GM12878 (cell line): ENCODE measurements at regions not wholly inside any gene's neighbourhood (a gene's known extent, or its start where the extent isn't known, plus 50 kb on each side); places are given as distances from the start of the nearest gene placed in this dataset.

Source experiments
- ATAC-seq: fragments of 200-7000 bp; cut with Tn5 transposase; 3 replicates; pipeline ENCODE4 v1.9.1; 2020; ENCODE audit warnings: mild to moderate bottlenecking, moderate library complexity
- BruUV-seq: library from RNA; stranded (reverse); fragments of 400-500 nt; replicated peaks from 2 replicates; lab custom pipeline; 2021; lab: Mats Ljungman, UMichigan
- CTCF ChIA-PET: fragments of 300-600 bp; sonication (Branson Sonifier 250); formaldehyde crosslinking; extraction: SDS; loops from one replicate; lab custom pipeline; 2021; ENCODE audit warnings: inconsistent platforms; lab: Yijun Ruan, JAX
- POLR2A ChIA-PET: fragments of 350-600 bp; formaldehyde crosslinking; extraction: SDS; loops from one replicate; lab custom pipeline; 2021; ENCODE audit warnings: inconsistent platforms; lab: Charles Lee
- RAD21 ChIA-PET: fragments of 300-600 bp; sonication (Branson Sonifier 250); formaldehyde crosslinking; loops from one replicate; lab custom pipeline; 2023; ENCODE audit warnings: antibody characterized with exemption; ENCODE audit not compliant: unreplicated experiment; lab: Charles Lee
- SMC1A ChIA-PET: fragments of 300-600 bp; sonication (Branson Sonifier 250); formaldehyde crosslinking; loops from one replicate; lab custom pipeline; 2023; ENCODE audit not compliant: unreplicated experiment, uncharacterized antibody; lab: Charles Lee
- DNase-seq: peaks from one replicate; pipeline ENCODE4 v3.0.0-alpha.2; 2011; ENCODE audit warnings: low read depth, low spot score
- FAIRE-seq: peaks from 3 replicates; lab custom pipeline; 2011; peaks lifted over from hg19 to GRCh38; lab: Jason Lieb, UNC
- H2AFZ ChIP-seq: 2 replicates; pipeline ENCODE4 v1.6.0; 2011; ENCODE audit warnings: low read depth, low read length, control low read depth; ENCODE audit not compliant: control insufficient read depth
- H3K27ac ChIP-seq: 2 replicates; pipeline ENCODE4 v1.5.1; 2011; ENCODE audit warnings: control low read depth; ENCODE audit not compliant: control insufficient read depth, insufficient read depth
- H3K27me3 ChIP-seq, 2 experiments: replicated peaks in 1 of 2; 2 replicates each; pipeline versions ENCODE4 v1.6.0 to v1.6.1; 2011; ENCODE audit warnings: low read length in 1 of 2; ENCODE audit not compliant: control insufficient read depth in 2 of 2, insufficient read depth in 2 of 2
- H3K36me3 ChIP-seq, 2 experiments: 2 replicates each; pipeline ENCODE4 v1.5.1; 2011; ENCODE audit warnings: low read length in 1 of 2; ENCODE audit not compliant: control insufficient read depth in 2 of 2, insufficient read depth in 2 of 2
- H3K4me1 ChIP-seq: 2 replicates; pipeline ENCODE4 v1.6.1; 2011; ENCODE audit warnings: mild to moderate bottlenecking, low read length, moderate library complexity, mixed read lengths; ENCODE audit not compliant: control insufficient read depth, insufficient read depth
- H3K4me2 ChIP-seq: 2 replicates; pipeline ENCODE4 v1.6.0; 2011; ENCODE audit warnings: control low read depth; ENCODE audit not compliant: control insufficient read depth, insufficient read depth
- H3K4me3 ChIP-seq: fragments of 200-600 bp; sonication (generic); 2 replicates; pipeline ENCODE4 v1.5.1; 2016
- H3K79me2 ChIP-seq: 2 replicates; pipeline ENCODE4 v1.6.0; 2011; ENCODE audit warnings: low read length; ENCODE audit not compliant: control insufficient read depth, insufficient read depth
- H3K9ac ChIP-seq: 2 replicates; pipeline ENCODE4 v1.8.0; 2011; ENCODE audit warnings: low read length, control low read depth, mixed read lengths; ENCODE audit not compliant: control insufficient read depth, insufficient read depth
- H3K9me3 ChIP-seq: replicated peaks from 3 replicates; pipeline ENCODE4 v1.5.1; 2011; ENCODE audit warnings: mild to moderate bottlenecking, low read length; ENCODE audit not compliant: control insufficient read depth, insufficient read depth
- H4K20me1 ChIP-seq: 2 replicates; pipeline ENCODE4 v1.6.0; 2011; ENCODE audit not compliant: control insufficient read depth, insufficient read depth
- CREB1 ChIP-seq: IDR thresholded peaks from 2 replicates; pipeline ENCODE4 v1.6.1; 2012; ENCODE audit warnings: low read depth, mild to moderate bottlenecking, inconsistent platforms
- SRF ChIP-seq, 2 experiments: IDR thresholded peaks; 2 replicates each; pipeline ENCODE4 v1.6.1; 2011; ENCODE audit warnings: low read depth in 2 of 2, low read length in 2 of 2, mild to moderate bottlenecking in 1 of 2, moderate library complexity in 1 of 2
- WRNIP1 ChIP-seq: IDR thresholded peaks from 2 replicates; pipeline ENCODE4 v1.6.1; 2011; ENCODE audit warnings: low read depth, low read length, improper control_type of control experiment, borderline replicate concordance
- ZNF217 ChIP-seq: fragments of 450-650 bp; IDR thresholded peaks from 2 replicates; pipeline ENCODE4 v1.6.1; 2017; ENCODE audit warnings: antibody characterized with exemption, mild to moderate bottlenecking
- WGBS: methylation state at CpG from one replicate; pipeline ENCODE4 v1.1.6; 2016; ENCODE audit warnings: low lambda C conversion rate; ENCODE audit not compliant: insufficient replicate concordance, insufficient coverage; ENCODE audit errors: missing lambda C conversion rate; 5-methylcytosine and 5-hydroxymethylcytosine counted together
- in situ Hi-C: fragments of 300-500 bp; cut with MboI; formaldehyde crosslinking; loops from 9 replicates; pipeline ENCODE4 v1.14.3; 2018; ENCODE audit warnings: mixed read lengths
- intact Hi-C: fragments of 100-400 bp; cut with micrococcal nuclease; formaldehyde crosslinking; loops from one replicate; pipeline ENCODE4 v1.14.2; 2022; ENCODE audit not compliant: unreplicated experiment
- TF ChIP-seq, protein P1 (sequence below): fragments of 450-650 bp; IDR thresholded peaks from 2 replicates; pipeline ENCODE4 v1.6.1; 2017; ENCODE audit warnings: borderline replicate concordance
- TF ChIP-seq, protein P2 (sequence below): IDR thresholded peaks from 2 replicates; pipeline ENCODE4 v1.6.1; 2011; ENCODE audit warnings: low read depth, low read length, improper control_type of control experiment, borderline replicate concordance

DNA sequence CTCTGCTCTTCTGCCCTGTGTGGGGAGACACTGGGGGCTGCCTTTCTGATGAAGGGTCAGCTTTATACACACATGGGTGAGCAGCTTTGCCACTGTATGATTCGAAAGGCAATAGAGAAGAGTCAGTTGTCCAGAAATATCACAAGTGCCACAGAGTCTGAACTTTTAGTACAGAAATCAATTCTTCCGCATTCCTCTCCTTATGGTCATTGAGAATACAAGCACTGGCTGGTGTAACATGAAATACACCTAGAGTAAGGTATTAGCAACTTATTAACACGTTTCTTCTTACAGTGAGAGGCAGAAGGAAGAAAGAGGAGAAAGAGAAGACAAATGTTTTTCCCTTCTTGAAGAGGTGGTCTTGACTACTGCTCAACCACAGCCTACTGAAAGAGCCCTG lies 579.2 kb downstream of the ZEB2 start (continued):
- TF ChIP-seq, protein P1, sequence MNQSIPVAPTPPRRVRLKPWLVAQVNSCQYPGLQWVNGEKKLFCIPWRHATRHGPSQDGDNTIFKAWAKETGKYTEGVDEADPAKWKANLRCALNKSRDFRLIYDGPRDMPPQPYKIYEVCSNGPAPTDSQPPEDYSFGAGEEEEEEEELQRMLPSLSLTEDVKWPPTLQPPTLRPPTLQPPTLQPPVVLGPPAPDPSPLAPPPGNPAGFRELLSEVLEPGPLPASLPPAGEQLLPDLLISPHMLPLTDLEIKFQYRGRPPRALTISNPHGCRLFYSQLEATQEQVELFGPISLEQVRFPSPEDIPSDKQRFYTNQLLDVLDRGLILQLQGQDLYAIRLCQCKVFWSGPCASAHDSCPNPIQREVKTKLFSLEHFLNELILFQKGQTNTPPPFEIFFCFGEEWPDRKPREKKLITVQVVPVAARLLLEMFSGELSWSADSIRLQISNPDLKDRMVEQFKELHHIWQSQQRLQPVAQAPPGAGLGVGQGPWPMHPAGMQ, result no peak
- no peak for TF ChIP-seq WRNIP1

DNA sequence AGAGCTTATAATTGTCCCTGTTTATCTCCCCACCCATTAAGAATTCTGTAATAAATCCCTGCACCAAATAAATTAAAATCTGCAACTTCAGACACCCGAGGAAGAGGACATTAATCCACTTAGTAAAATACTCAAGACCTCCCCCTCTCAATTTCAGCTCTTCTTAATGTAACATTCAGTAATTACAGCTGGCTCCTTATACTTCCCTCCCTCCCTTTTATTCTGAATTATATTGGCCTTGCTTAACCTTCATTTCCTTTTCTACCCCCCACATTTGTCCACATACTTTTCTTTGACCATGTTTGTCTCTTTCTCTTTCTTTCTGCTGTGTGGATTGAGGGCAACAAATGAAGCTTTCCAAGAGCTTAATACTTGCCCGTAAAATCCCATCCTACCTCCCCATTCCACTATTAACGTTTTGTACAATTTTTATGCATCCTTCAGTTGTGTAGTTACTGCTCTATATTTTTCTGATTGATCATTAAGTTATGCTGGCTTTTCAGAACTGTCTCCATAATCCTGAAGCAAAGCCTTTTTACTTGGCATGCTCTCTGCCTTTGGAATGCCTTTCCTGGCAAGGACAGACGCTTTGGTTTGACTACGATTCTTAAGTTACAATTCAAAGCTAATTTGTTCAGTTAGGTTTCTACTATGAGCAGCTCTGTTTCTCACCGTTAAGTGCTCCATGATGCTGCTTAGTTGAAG lies 580.1 kb downstream of the ZEB2 start:
- Histone ChIP-seq H3K4me2 (no peak overlapping the region), H3K9me3 (no peaks in the 10 kb centered on the region), H3K36me3 (no peaks in the 10 kb centered on the region), H3K4me3 (no peak overlapping the region), H4K20me1 (no peaks in the 10 kb centered on the region), H3K9ac (no peak overlapping the region), H3K27me3 (peaks cover 0 to 14% of the 10 kb centered on the region in 2 experiments), H2AFZ (no peak overlapping the region), H3K79me2 (no peaks in the 10 kb centered on the region), H3K27ac (no peak overlapping the region), H3K4me1 (no peaks in the 10 kb centered on the region)
- SMC1A ChIA-PET, result interaction anchor here (0.6 to 2.2 kb wide), 8 partner anchors 8 to 491 kb away, joined by 3 to 17 read pairs (median 5); no protein-coding TSS in a partner anchor
- in situ Hi-C loops, result no loop called here
- intact Hi-C loops, result no loop called here
- RAD21 ChIA-PET, result interaction anchor here (1.2 kb wide), 2 partner anchors 8 to 136 kb away, joined by 4 read pairs; no protein-coding TSS in a partner anchor
- DNase-seq (no peak), FAIRE-seq (no peak), ATAC-seq (no peak)
- POLR2A ChIA-PET, result no interaction called here
- TF ChIP-seq ZNF217, result no peak
- TF ChIP-seq, protein P2, sequence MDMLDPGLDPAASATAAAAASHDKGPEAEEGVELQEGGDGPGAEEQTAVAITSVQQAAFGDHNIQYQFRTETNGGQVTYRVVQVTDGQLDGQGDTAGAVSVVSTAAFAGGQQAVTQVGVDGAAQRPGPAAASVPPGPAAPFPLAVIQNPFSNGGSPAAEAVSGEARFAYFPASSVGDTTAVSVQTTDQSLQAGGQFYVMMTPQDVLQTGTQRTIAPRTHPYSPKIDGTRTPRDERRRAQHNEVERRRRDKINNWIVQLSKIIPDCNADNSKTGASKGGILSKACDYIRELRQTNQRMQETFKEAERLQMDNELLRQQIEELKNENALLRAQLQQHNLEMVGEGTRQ, result no peak
- TF ChIP-seq CREB1, result no peak
- no peak for TF ChIP-seq SRF (IDR thresholded peaks at IDR 0.05; ENCODE audit: low read depth in 2 of 2, low read length in 2 of 2)
- CTCF ChIA-PET, result interaction anchor here (1.0 to 1.2 kb wide), 2 partner anchors 9 to 10 kb away, joined by 5 to 6 read pairs; no protein-coding TSS in a partner anchor
- no TSS peak for BruUV-seq
- 71% methylated on average over 6 of the region's 6 CpGs for WGBS
